ENCODE measurements at regions not wholly inside any gene's neighbourhood (a gene's known extent, or its start where the extent isn't known, plus 50 kb on each side); places are given as distances from the start of the nearest gene placed in this dataset.

- H3K4me1 ChIP-seq (replicated peaks in 1 of 4; ENCODE audit: control insufficient read depth in 3 of 4, insufficient read depth in 4 of 4, low read length in 3 of 4) = no peaks in the 10 kb centered on the region
- H3K79me2 ChIP-seq (ENCODE audit: control insufficient read depth in 1 of 2, insufficient read depth in 2 of 2, low read length in 2 of 2) = no peaks in the 10 kb centered on the region
- H3K56ac ChIP-seq (replicated peaks; ENCODE audit: insufficient read length, low read depth, low read length) = no peak overlapping the region
- no peak overlapping the region for H2BK20ac ChIP-seq (ENCODE audit: low read length)
- H2BK120ac ChIP-seq (replicated peaks; ENCODE audit: low read depth, low read length) = no peak overlapping the region
- DNase-seq (ENCODE audit: low read depth in 1 of 2, low spot score in 2 of 2) (no peak), FAIRE-seq (no peak)
- no peak overlapping the region for H3K14ac ChIP-seq (ENCODE audit: insufficient read length)
- H4K5ac ChIP-seq (ENCODE audit: insufficient read length, low read depth, low read length) = no peak overlapping the region
- H2AK5ac ChIP-seq (ENCODE audit: low read depth, low read length) = no peak overlapping the region
- no peaks in the 10 kb centered on the region for H3K9me3 ChIP-seq (ENCODE audit: insufficient read depth in 2 of 2, low read depth in 1 of 2, low read length in 1 of 2)
- no peak overlapping the region for H2AFZ ChIP-seq (ENCODE audit: low read length)
- H4K8ac ChIP-seq (ENCODE audit: extremely low read depth, insufficient read depth, low read length) = no peak overlapping the region
- H3K4ac ChIP-seq (replicated peaks; ENCODE audit: insufficient read length, low read depth, low read length) = no peak overlapping the region
- TF ChIP-seq FOSL1 (IDR thresholded peaks at IDR 0.05; ENCODE audit: insufficient read depth, low read depth, low read length) (no peak), NRF1 (IDR thresholded peaks at IDR 0.05; ENCODE audit: low read depth, low read length) (no peak), SIN3A (conservative IDR thresholded peaks at IDR 0.05 in 1 of 2, IDR thresholded peaks at IDR 0.05 in 1 of 2; ENCODE audit: low read depth in 1 of 2, low read length in 2 of 2) (no peak), SIX5 (IDR thresholded peaks at IDR 0.05; ENCODE audit: low read depth, low read length) (no peak), BACH1 (IDR thresholded peaks at IDR 0.05; ENCODE audit: low read length) (no peak)
- TF ChIP-seq, protein P1, sequence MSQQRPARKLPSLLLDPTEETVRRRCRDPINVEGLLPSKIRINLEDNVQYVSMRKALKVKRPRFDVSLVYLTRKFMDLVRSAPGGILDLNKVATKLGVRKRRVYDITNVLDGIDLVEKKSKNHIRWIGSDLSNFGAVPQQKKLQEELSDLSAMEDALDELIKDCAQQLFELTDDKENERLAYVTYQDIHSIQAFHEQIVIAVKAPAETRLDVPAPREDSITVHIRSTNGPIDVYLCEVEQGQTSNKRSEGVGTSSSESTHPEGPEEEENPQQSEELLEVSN (IDR thresholded peaks at IDR 0.05) = no peak
- TF ChIP-seq, protein P2, sequence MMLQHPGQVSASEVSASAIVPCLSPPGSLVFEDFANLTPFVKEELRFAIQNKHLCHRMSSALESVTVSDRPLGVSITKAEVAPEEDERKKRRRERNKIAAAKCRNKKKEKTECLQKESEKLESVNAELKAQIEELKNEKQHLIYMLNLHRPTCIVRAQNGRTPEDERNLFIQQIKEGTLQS (IDR thresholded peaks at IDR 0.05; ENCODE audit: insufficient read depth, low read depth, low read length) = no peak
- no peak overlapping the region for H2BK5ac ChIP-seq (ENCODE audit: low read depth, low read length)
- no peak overlapping the region for H3K9ac ChIP-seq (replicated peaks in 1 of 4; ENCODE audit: extremely low read depth in 1 of 4, low read depth in 3 of 4, low read length in 3 of 4)
- H3K79me1 ChIP-seq (ENCODE audit: low read depth, low read length) = no peaks in the 10 kb centered on the region
- H3K27me3 ChIP-seq (replicated peaks in 1 of 4; ENCODE audit: control insufficient read depth in 3 of 4, extremely low read depth in 1 of 4, insufficient read depth in 3 of 4, low read length in 3 of 4) = no peaks in the 10 kb centered on the region
- H3K4me3 ChIP-seq (ENCODE audit: extremely low read depth in 1 of 4, insufficient read depth in 2 of 4, low read depth in 3 of 4, low read length in 4 of 4) = no peak overlapping the region
- no peaks in the 10 kb centered on the region for H4K20me1 ChIP-seq (replicated peaks in 1 of 2; ENCODE audit: control insufficient read depth in 1 of 2, insufficient read depth in 2 of 2, low read length in 2 of 2)
- H3K27ac ChIP-seq (ENCODE audit: low read depth, low read length) = no peak overlapping the region
- ChIA-PET POLR2A (ENCODE audit: partially characterized antibody) (no interaction called here), CTCF (ENCODE audit: partially characterized antibody) (interaction anchor here (0.7 kb wide), 1 partner anchor 335 kb away, joined by 3 read pairs; no protein-coding TSS in a partner anchor)
- no peak overlapping the region for H4K91ac ChIP-seq (replicated peaks; ENCODE audit: insufficient read length, low read length)
- H3K18ac ChIP-seq (ENCODE audit: extremely low read depth, low read length) = no peak overlapping the region
- no peak overlapping the region for H2BK12ac ChIP-seq (ENCODE audit: low read depth, low read length)
- no peaks in the 10 kb centered on the region for H3K36me3 ChIP-seq (ENCODE audit: control insufficient read depth in 2 of 4, insufficient read depth in 4 of 4, low read length in 3 of 4)
- no peak overlapping the region for H3K4me2 ChIP-seq (ENCODE audit: insufficient read depth in 1 of 2, low read depth in 2 of 2, low read length in 2 of 2)
- no peak overlapping the region for H3K23ac ChIP-seq (ENCODE audit: insufficient read length)
- no peaks in the 10 kb centered on the region for H3K23me2 ChIP-seq (ENCODE audit: low read depth, low read length)
- 96% methylated on average over 2 of the region's 2 CpGs; no CpG with 5 or more reads in 1 of the 2 experiments for WGBS, 2 experiments (ENCODE audit: extremely low coverage in 1 of 2, insufficient coverage in 1 of 2, insufficient read length in 1 of 2, insufficient replicate concordance in 2 of 2, low coverage in 1 of 2, low lambda C conversion rate in 2 of 2, missing lambda C conversion rate in 1 of 2)
- H2BK15ac ChIP-seq (ENCODE audit: low read length) = no peak overlapping the region
These were observed 414.4 kb upstream of the ALCAM start for GRCh38 chr3:104952146-104952972.
